IMR-90 (cell line): ENCODE measurements at regions not wholly inside any gene's neighbourhood (a gene's known extent, or its start where the extent isn't known, plus 50 kb on each side); places are given as distances from the start of the nearest gene placed in this dataset.
A peak's percentile ranks its signal among the peaks of the same experiment; 100 is the strongest.

Source experiments
- ATAC-seq: fragments of 200-7000 bp; cut with Tn5 transposase; 2 replicates; pipeline ENCODE4 v1.9.1; 2020; ENCODE audit warnings: low read depth, mild to moderate bottlenecking, moderate library complexity
- BruUV-seq: library from RNA; stranded (reverse); fragments of 400-500 nt; replicated peaks from 2 replicates; lab custom pipeline; 2021; lab: Mats Ljungman, UMichigan
- CTCF ChIA-PET: fragments of 300-600 bp; formaldehyde crosslinking; extraction: SDS; loops from one replicate; lab custom pipeline; 2021; ENCODE audit warnings: antibody characterized with exemption; lab: Yijun Ruan, JAX
- POLR2A ChIA-PET: fragments of 300-600 bp; sonication (Branson Sonifier 250); formaldehyde crosslinking; loops from one replicate; lab custom pipeline; 2022; ENCODE audit warnings: antibody characterized with exemption; ENCODE audit not compliant: unreplicated experiment; lab: Charles Lee
- DNase-seq: peaks from one replicate; pipeline ENCODE4 v3.0.0; 2013
- H2AFZ ChIP-seq: replicated peaks from 2 replicates; pipeline ENCODE3; 2013; ENCODE audit warnings: low read length, mild to moderate bottlenecking; ENCODE audit not compliant: poor library complexity
- H2AK5ac ChIP-seq: 2 replicates; pipeline ENCODE4 v1.6.1; 2013; ENCODE audit warnings: low read depth, low read length, inconsistent platforms
- H2AK9ac ChIP-seq: replicated peaks from 2 replicates; pipeline ENCODE3; 2013; ENCODE audit warnings: mild to moderate bottlenecking, low read depth, low read length, moderate library complexity; ENCODE audit not compliant: poor library complexity
- H2BK120ac ChIP-seq: 2 replicates; pipeline ENCODE4 v1.6.1; 2013; ENCODE audit warnings: low read depth, low read length, inconsistent platforms
- H2BK15ac ChIP-seq: 3 replicates; pipeline ENCODE4 v1.6.1; 2013; ENCODE audit warnings: low read depth, low read length, inconsistent platforms
- H2BK20ac ChIP-seq: 2 replicates; pipeline ENCODE4 v1.6.1; 2013; ENCODE audit warnings: low read depth, mild to moderate bottlenecking, inconsistent platforms, low read length, moderate library complexity
- H2BK5ac ChIP-seq: 2 replicates; pipeline ENCODE4 v1.6.1; 2013; ENCODE audit warnings: mild to moderate bottlenecking, low read depth, low read length, inconsistent platforms; ENCODE audit not compliant: poor library complexity, severe bottlenecking
- H3K14ac ChIP-seq: replicated peaks from 2 replicates; pipeline ENCODE4 v1.6.1; 2013; ENCODE audit warnings: low read depth, low read length, inconsistent platforms
- H3K18ac ChIP-seq: 2 replicates; pipeline ENCODE4 v1.6.1; 2013; ENCODE audit warnings: low read depth, low read length, control low read depth
- H3K23ac ChIP-seq: 2 replicates; pipeline ENCODE4 v1.6.1; 2013; ENCODE audit warnings: low read depth, low read length, inconsistent platforms
- H3K27ac ChIP-seq: 2 replicates; pipeline ENCODE4 v1.5.1; 2013; ENCODE audit warnings: mild to moderate bottlenecking, control low read depth, low read length; ENCODE audit not compliant: insufficient read depth
- H3K27me3 ChIP-seq: 2 replicates; pipeline ENCODE4 v1.6.1; 2013; ENCODE audit warnings: low read length; ENCODE audit not compliant: control insufficient read depth, insufficient read depth
- H3K36me3 ChIP-seq: 2 replicates; pipeline ENCODE4 v1.6.1; 2013; ENCODE audit warnings: low read length, mixed read lengths; ENCODE audit not compliant: control insufficient read depth, insufficient read depth
- H3K4ac ChIP-seq: 2 replicates; pipeline ENCODE4 v1.6.1; 2013; ENCODE audit warnings: low read depth, low read length, inconsistent platforms
- H3K4me1 ChIP-seq: 2 replicates; pipeline ENCODE4 v1.6.1; 2013; ENCODE audit warnings: low read length, mixed read lengths; ENCODE audit not compliant: control insufficient read depth, insufficient read depth
- H3K4me2 ChIP-seq: 2 replicates; pipeline ENCODE4 v1.6.1; 2013; ENCODE audit warnings: low read depth, mild to moderate bottlenecking, control low read depth, low read length, moderate library complexity
- H3K4me3 ChIP-seq: 2 replicates; pipeline ENCODE4 v1.5.1; 2013; ENCODE audit warnings: low read depth, mild to moderate bottlenecking, control low read depth, low read length, moderate library complexity; ENCODE audit not compliant: insufficient read depth
- H3K56ac ChIP-seq: 2 replicates; pipeline ENCODE4 v1.6.1; 2013; ENCODE audit warnings: low read length, inconsistent platforms; ENCODE audit not compliant: insufficient read depth; ENCODE audit errors: extremely low read depth
- H3K79me1 ChIP-seq, 2 experiments: 2 replicates each; pipeline ENCODE4 v1.6.1; 2013; ENCODE audit warnings: low read length in 2 of 2, inconsistent platforms in 1 of 2, low read depth in 1 of 2
- H3K9ac ChIP-seq: 2 replicates; pipeline ENCODE4 v1.6.1; 2013; ENCODE audit warnings: low read depth, low read length, control low read depth
- H3K9me1 ChIP-seq: 2 replicates; pipeline ENCODE4 v1.6.1; 2013; ENCODE audit warnings: low read length, inconsistent platforms; ENCODE audit not compliant: insufficient read depth
- H3K9me3 ChIP-seq: 2 replicates; pipeline ENCODE4 v1.6.1; 2013; ENCODE audit warnings: low read length; ENCODE audit not compliant: control insufficient read depth, insufficient read depth
- H4K20me1 ChIP-seq: 2 replicates; pipeline ENCODE4 v1.6.1; 2013; ENCODE audit warnings: low read length, inconsistent platforms; ENCODE audit not compliant: insufficient read depth
- H4K5ac ChIP-seq: 2 replicates; pipeline ENCODE4 v1.6.1; 2013; ENCODE audit warnings: mild to moderate bottlenecking, low read depth, low read length, control low read depth
- H4K8ac ChIP-seq, 2 experiments: 2 replicates each; pipeline ENCODE4 v1.6.1; 2013; ENCODE audit warnings: low read depth in 2 of 2, low read length in 2 of 2, control low read depth in 1 of 2, inconsistent platforms in 1 of 2
- H4K91ac ChIP-seq: 2 replicates; pipeline ENCODE4 v1.6.1; 2013; ENCODE audit warnings: low read depth, low read length, inconsistent platforms; ENCODE audit not compliant: insufficient read depth
- BHLHE40 ChIP-seq: fragments of 150-350 bp; IDR thresholded peaks from 2 replicates; pipeline ENCODE4 v1.6.1; 2016; ENCODE audit warnings: mild to moderate bottlenecking, low read depth, low read length
- CTCF ChIP-seq: conservative IDR thresholded peaks from 2 replicates; pipeline ENCODE4 v1.5.1; 2012; ENCODE audit warnings: mild to moderate bottlenecking, low read depth, low read length, improper control_type of control experiment
- MAFK ChIP-seq: IDR thresholded peaks from 2 replicates; pipeline ENCODE4 v1.6.1; 2012; ENCODE audit warnings: low read depth, low read length, improper control_type of control experiment
- WGBS, 2 experiments: methylation state at CpG; one replicate each; pipeline versions ENCODE4 v1.1.5 to v1.1.7; 2013; ENCODE audit warnings: missing lambda C conversion rate in 2 of 2; ENCODE audit not compliant: insufficient read length in 1 of 2; ENCODE audit errors: extremely low coverage in 2 of 2; 5-methylcytosine and 5-hydroxymethylcytosine counted together
- dilution Hi-C: fragments of 300-500 bp; cut with HindIII; formaldehyde crosslinking; loops from one replicate; pipeline ENCODE4 v1.14.3; 2018; ENCODE audit warnings: low sequenced_read_pairs; ENCODE audit not compliant: unreplicated experiment
- in situ Hi-C: fragments of 300-500 bp; cut with MboI; formaldehyde crosslinking; loops from 3 replicates; pipeline ENCODE4 v1.14.3; 2019; ENCODE audit warnings: low sequenced_read_pairs, inconsistent platforms, mixed read lengths
- intact Hi-C: fragments of 100-400 bp; cut with micrococcal nuclease; formaldehyde crosslinking; loops from 2 replicates; pipeline ENCODE4 v1.10.0; 2022

GRCh38 chr4:103375278-103375677, 177.1 kb upstream of the CENPE start:
- no peak overlapping the region for H2BK5ac ChIP-seq
- in situ Hi-C loops, result no loop called here
- no peak overlapping the region for H3K23ac ChIP-seq
- H4K91ac ChIP-seq, result no peak overlapping the region
- H4K8ac ChIP-seq, result no peak overlapping the region
- H2AFZ ChIP-seq, result no peak overlapping the region
- no peak overlapping the region for H3K27ac ChIP-seq
- no peak overlapping the region for H3K9ac ChIP-seq
- no peak overlapping the region for H3K14ac ChIP-seq
- H3K4ac ChIP-seq, result no peak overlapping the region
- no peaks in the 10 kb centered on the region for H4K20me1 ChIP-seq
- peak; percentile 0 for DNase-seq
- no peak overlapping the region for H3K4me3 ChIP-seq
- no peak overlapping the region for H2BK20ac ChIP-seq
- H3K79me1 ChIP-seq, result no peaks in the 10 kb centered on the region
- ChIA-PET CTCF (no interaction called here), POLR2A (no interaction called here)
- dilution Hi-C loops, result no loop called here
- no peak overlapping the region for H2AK9ac ChIP-seq
- no peak for ATAC-seq
- no TSS peak for BruUV-seq
- H3K9me3 ChIP-seq, result peaks cover 9% of the 10 kb centered on the region; the same call in 1 of the 2 replicates
- H3K18ac ChIP-seq, result no peak overlapping the region
- H2BK120ac ChIP-seq, result no peak overlapping the region
- H3K36me3 ChIP-seq, result no peaks in the 10 kb centered on the region
- intact Hi-C loops, result loop anchor here (1.0 kb wide), 1 partner anchor 22 kb away; no protein-coding TSS in a partner anchor
- TF ChIP-seq CTCF, result no peak
- no peak for TF ChIP-seq MAFK
- TF ChIP-seq BHLHE40, result no peak
- no peak overlapping the region for H4K5ac ChIP-seq
- no peak overlapping the region for H3K4me2 ChIP-seq
- H3K4me1 ChIP-seq, result no peaks in the 10 kb centered on the region
- WGBS, 2 experiments, result 40% methylated on average over 1 of the region's 4 CpGs; no CpG with 5 or more reads in 1 of the 2 experiments
- no peaks in the 10 kb centered on the region for H3K27me3 ChIP-seq
- no peak overlapping the region for H2BK15ac ChIP-seq
- H2AK5ac ChIP-seq, result no peak overlapping the region
- H3K56ac ChIP-seq, result no peak overlapping the region
- no peaks in the 10 kb centered on the region for H3K9me1 ChIP-seq
